Stomach (tissue), 4 donors: ENCODE measurements at regions not wholly inside any gene's neighbourhood (a gene's known extent, or its start where the extent isn't known, plus 50 kb on each side); places are given as distances from the start of the nearest gene placed in this dataset.

Experiments used
- CTCF ChIP-seq, 7 experiments: fragments of 450-650 bp in 4 of 7; fragments of 200-600 bp in 3 of 7; sonication (generic) in 3 of 7; IDR thresholded peaks; one replicate each; pipeline ENCODE4 v1.5.1; 2016 to 2019; ENCODE audit warnings: antibody characterized with exemption in 7 of 7, control low read depth in 2 of 7, mild to moderate bottlenecking in 1 of 7
- EP300 ChIP-seq: sonication (generic); formaldehyde crosslinking; IDR thresholded peaks from one replicate; pipeline ENCODE4 v1.6.1; 2017; ENCODE audit warnings: antibody characterized with exemption
- POLR2A ChIP-seq, 4 donors: fragments of 450-650 bp; IDR thresholded peaks; one replicate each; pipeline ENCODE4 v1.6.1; 2016; ENCODE audit warnings: antibody characterized with exemption in 4 of 4, control low read depth in 2 of 4, mild to moderate bottlenecking in 1 of 4, moderate library complexity in 1 of 4
- POLR2AphosphoS5 ChIP-seq, 3 donors: sonication (generic); formaldehyde crosslinking; IDR thresholded peaks; one replicate each; pipeline ENCODE4 v1.6.1; 2016; ENCODE audit warnings: antibody characterized with exemption in 3 of 3

GRCh38 chr1:67566803-67567377 is 118.1 kb upstream of the GADD45A start:
- TF ChIP-seq POLR2A (IDR thresholded peaks at IDR 0.05) (no peak), CTCF (IDR thresholded peaks at IDR 0.05) (no peak), EP300 (no peak), POLR2AphosphoS5 (IDR thresholded peaks at IDR 0.05) (no peak)
